ENCODE measurements at regions not wholly inside any gene's neighbourhood (a gene's known extent, or its start where the extent isn't known, plus 50 kb on each side); places are given as distances from the start of the nearest gene placed in this dataset.

- no peaks in the 10 kb centered on the region for H3K27me3 Mint-ChIP-seq
Observed at GRCh38 chr13:99636728-99637353, 135.6 kb downstream of the TM9SF2 start.

GRCh38 chr13:99636306-99636705 lies 135.0 kb downstream of the TM9SF2 start:
- H3K27me3 Mint-ChIP-seq = no peaks in the 10 kb centered on the region
- H3K4me3 Mint-ChIP-seq = no peak overlapping the region
- H3K27ac Mint-ChIP-seq = no peak overlapping the region
- no peak for DNase-seq
- H3K36me3 Mint-ChIP-seq (ENCODE audit: low read depth) = no peaks in the 10 kb centered on the region
- H3K9me3 Mint-ChIP-seq = no peaks in the 10 kb centered on the region
- H3K4me1 Mint-ChIP-seq (ENCODE audit: low read depth) = peaks cover 3% of the 10 kb centered on the region

More at GRCh38 chr13:99636728-99637353, 135.6 kb downstream of the TM9SF2 start:
- Mint-ChIP-seq H3K4me1 (ENCODE audit: low read depth) (peaks cover 3% of the 10 kb centered on the region), H3K36me3 (ENCODE audit: low read depth) (no peaks in the 10 kb centered on the region), H3K4me3 (no peak overlapping the region), H3K9me3 (no peaks in the 10 kb centered on the region), H3K27ac (no peak overlapping the region)
- DNase-seq = no peak

GRCh38 chr13:99634672-99635071 lies 133.4 kb downstream of the TM9SF2 start:
- no peaks in the 10 kb centered on the region for H3K36me3 Mint-ChIP-seq (ENCODE audit: low read depth)

GRCh38 chr13:99630269-99630898 lies 129.1 kb downstream of the TM9SF2 start:
- Mint-ChIP-seq H3K4me3 (no peak overlapping the region), H3K9me3 (no peaks in the 10 kb centered on the region), H3K27me3 (no peaks in the 10 kb centered on the region), H3K4me1 (ENCODE audit: low read depth) (peaks cover 15% of the 10 kb centered on the region), H3K27ac (no peak overlapping the region), H3K36me3 (ENCODE audit: low read depth) (no peaks in the 10 kb centered on the region)
- no peak for DNase-seq

More at GRCh38 chr13:99634672-99635071, 133.4 kb downstream of the TM9SF2 start:
- Mint-ChIP-seq H3K27me3 (no peaks in the 10 kb centered on the region), H3K9me3 (no peaks in the 10 kb centered on the region), H3K27ac (no peak overlapping the region), H3K4me1 (ENCODE audit: low read depth) (no peaks in the 10 kb centered on the region), H3K4me3 (no peak overlapping the region)
- DNase-seq = no peak

GRCh38 chr13:99629641-99630040 lies 128.4 kb downstream of the TM9SF2 start:
- no peak overlapping the region for H3K4me3 Mint-ChIP-seq
- H3K36me3 Mint-ChIP-seq (ENCODE audit: low read depth) = no peaks in the 10 kb centered on the region
- no peaks in the 10 kb centered on the region for H3K27me3 Mint-ChIP-seq
- no peak overlapping the region for H3K27ac Mint-ChIP-seq
- H3K9me3 Mint-ChIP-seq = no peaks in the 10 kb centered on the region
- no peak for DNase-seq
- peaks cover 15% of the 10 kb centered on the region for H3K4me1 Mint-ChIP-seq (ENCODE audit: low read depth)

- H3K36me3 Mint-ChIP-seq (ENCODE audit: low read depth) = no peaks in the 10 kb centered on the region
- no peak overlapping the region for H3K27ac Mint-ChIP-seq
- no peaks in the 10 kb centered on the region for H3K27me3 Mint-ChIP-seq
- H3K4me1 Mint-ChIP-seq (ENCODE audit: low read depth) = peaks cover 15% of the 10 kb centered on the region
- DNase-seq = no peak
- H3K4me3 Mint-ChIP-seq = no peak overlapping the region
- H3K9me3 Mint-ChIP-seq = no peaks in the 10 kb centered on the region
Observed at GRCh38 chr13:99628442-99628841, 127.2 kb downstream of the TM9SF2 start.

- H3K9me3 Mint-ChIP-seq = no peaks in the 10 kb centered on the region
- DNase-seq = no peak
- H3K27me3 Mint-ChIP-seq = no peaks in the 10 kb centered on the region
- H3K27ac Mint-ChIP-seq = no peak overlapping the region
- no peak overlapping the region for H3K4me3 Mint-ChIP-seq
- no peaks in the 10 kb centered on the region for H3K36me3 Mint-ChIP-seq (ENCODE audit: low read depth)
- peaks cover 15% of the 10 kb centered on the region for H3K4me1 Mint-ChIP-seq (ENCODE audit: low read depth)
Observed at GRCh38 chr13:99626461-99627082, 125.3 kb downstream of the TM9SF2 start.

- H3K27me3 Mint-ChIP-seq = no peaks in the 10 kb centered on the region
- H3K9me3 Mint-ChIP-seq = no peaks in the 10 kb centered on the region
- no peaks in the 10 kb centered on the region for H3K36me3 Mint-ChIP-seq (ENCODE audit: low read depth)
- peaks cover 15% of the 10 kb centered on the region for H3K4me1 Mint-ChIP-seq (ENCODE audit: low read depth)
- no peak overlapping the region for H3K27ac Mint-ChIP-seq
- H3K4me3 Mint-ChIP-seq = no peak overlapping the region
- DNase-seq = no peak
Observed at GRCh38 chr13:99624936-99625540, 123.8 kb downstream of the TM9SF2 start.

- Mint-ChIP-seq H3K27ac (no peak overlapping the region), H3K9me3 (no peaks in the 10 kb centered on the region), H3K4me1 (ENCODE audit: low read depth) (peaks cover 14% of the 10 kb centered on the region), H3K4me3 (no peak overlapping the region), H3K36me3 (ENCODE audit: low read depth) (no peaks in the 10 kb centered on the region), H3K27me3 (no peaks in the 10 kb centered on the region)
- no peak for DNase-seq
Observed at GRCh38 chr13:99620806-99621205, 119.5 kb downstream of the TM9SF2 start.

GRCh38 chr13:99619207-99619606 lies 117.9 kb downstream of the TM9SF2 start:
- H3K9me3 Mint-ChIP-seq = no peaks in the 10 kb centered on the region
- no peaks in the 10 kb centered on the region for H3K27me3 Mint-ChIP-seq
- no peak overlapping the region for H3K27ac Mint-ChIP-seq
- no peak overlapping the region for H3K4me3 Mint-ChIP-seq
- H3K4me1 Mint-ChIP-seq (ENCODE audit: low read depth) = peaks cover 17% of the 10 kb centered on the region
- no peaks in the 10 kb centered on the region for H3K36me3 Mint-ChIP-seq (ENCODE audit: low read depth)
- DNase-seq = no peak

- H3K4me1 Mint-ChIP-seq (ENCODE audit: low read depth) = peaks cover 23% of the 10 kb centered on the region
- no peak overlapping the region for H3K27ac Mint-ChIP-seq
- no peaks in the 10 kb centered on the region for H3K36me3 Mint-ChIP-seq (ENCODE audit: low read depth)
- no peaks in the 10 kb centered on the region for H3K27me3 Mint-ChIP-seq
- H3K9me3 Mint-ChIP-seq = no peaks in the 10 kb centered on the region
- H3K4me3 Mint-ChIP-seq = no peak overlapping the region
- DNase-seq = no peak
Observed at GRCh38 chr13:99617474-99618255, 116.4 kb downstream of the TM9SF2 start.

- Mint-ChIP-seq H3K4me3 (no peak overlapping the region), H3K36me3 (ENCODE audit: low read depth) (no peaks in the 10 kb centered on the region), H3K27me3 (no peaks in the 10 kb centered on the region), H3K9me3 (no peaks in the 10 kb centered on the region), H3K4me1 (ENCODE audit: low read depth) (peaks cover 39% of the 10 kb centered on the region), H3K27ac (no peak overlapping the region)
- no peak for DNase-seq
Observed at GRCh38 chr13:99614465-99614885, 113.2 kb downstream of the TM9SF2 start.
